B cell (primary cell): ENCODE measurements at regions not wholly inside any gene's neighbourhood (a gene's known extent, or its start where the extent isn't known, plus 50 kb on each side); places are given as distances from the start of the nearest gene placed in this dataset.

Experiments used
- CTCF ChIP-seq: fragments of 200-600 bp; IDR thresholded peaks from one replicate; pipeline ENCODE4 v1.8.0; 2022; ENCODE audit warnings: antibody characterized with exemption, mild to moderate bottlenecking
- EZH2 ChIP-seq: IDR thresholded peaks from 2 replicates; pipeline ENCODE4 v1.6.1; 2012; ENCODE audit warnings: borderline replicate concordance, low read depth, mild to moderate bottlenecking, moderate library complexity, low read length; ENCODE audit not compliant: insufficient read depth, poor library complexity, severe bottlenecking

GRCh38 chr16:85441189-85441889, 171.8 kb upstream of the GSE1 start:
- TF ChIP-seq CTCF (no peak), EZH2 (no peak)
